Subcutaneous abdominal adipose tissue (tissue), 5 donors: ENCODE measurements at regions not wholly inside any gene's neighbourhood (a gene's known extent, or its start where the extent isn't known, plus 50 kb on each side); places are given as distances from the start of the nearest gene placed in this dataset.
"Not testable (repeated sequence)": the region's sequence is repeated elsewhere in the genome, so short reads cannot be mapped to it uniquely, and the experiment has no call there.

Experiments used
- H3K27ac ChIP-seq: one replicate; pipeline ENCODE4 v1.7.0; 2013; ENCODE audit warnings: low read depth, mild to moderate bottlenecking, inconsistent platforms, low read length, moderate library complexity
- H3K27me3 ChIP-seq, 5 donors: one replicate each; pipeline ENCODE4 v1.7.0; 2013; ENCODE audit warnings: low read length in 5 of 5, inconsistent platforms in 1 of 5; ENCODE audit not compliant: control insufficient read depth in 5 of 5, insufficient read depth in 4 of 5
- H3K36me3 ChIP-seq, 5 donors: one replicate each; pipeline ENCODE4 v1.7.0; 2013; ENCODE audit warnings: low read length in 5 of 5; ENCODE audit not compliant: control insufficient read depth in 5 of 5, insufficient read depth in 5 of 5
- H3K4me1 ChIP-seq, 5 donors: one replicate each; pipeline ENCODE4 v1.7.0; 2013; ENCODE audit warnings: low read length in 5 of 5, mild to moderate bottlenecking in 3 of 5, moderate library complexity in 1 of 5; ENCODE audit not compliant: control insufficient read depth in 5 of 5, insufficient read depth in 5 of 5
- H3K4me3 ChIP-seq, 5 donors: one replicate each; pipeline ENCODE4 v1.7.0; 2013; ENCODE audit warnings: low read length in 5 of 5, low read depth in 1 of 5
- H3K9ac ChIP-seq, 5 donors: one replicate each; pipeline ENCODE4 v1.7.0; 2013; ENCODE audit warnings: low read length in 5 of 5, mild to moderate bottlenecking in 4 of 5, moderate library complexity in 3 of 5
- H3K9me3 ChIP-seq, 5 donors: one replicate each; pipeline ENCODE4 v1.7.0; 2013; ENCODE audit warnings: low read length in 5 of 5; ENCODE audit not compliant: control insufficient read depth in 5 of 5
- donor health status: healthy.
- donor health status: healthy.
- donor health status: healthy.
- donor health status: healthy.
- donor health status: healthy.

- no peaks in the 10 kb centered on the region for H3K9me3 ChIP-seq
- H3K27ac ChIP-seq = no peak overlapping the region
- no peaks in the 10 kb centered on the region for H3K4me1 ChIP-seq
- no peaks in the 10 kb centered on the region for H3K36me3 ChIP-seq
- no peak overlapping the region for H3K4me3 ChIP-seq
- H3K27me3 ChIP-seq = peaks cover 0 to 11% (median 4%) of the 10 kb centered on the region in 5 donors
- no peak overlapping the region for H3K9ac ChIP-seq
Measured at GRCh38 chr10:78443900-78444571, 410.4 kb downstream of the RPS24 start.

- H3K27ac ChIP-seq, H3K36me3 ChIP-seq, H3K9ac ChIP-seq, H3K4me3 ChIP-seq, H3K4me1 ChIP-seq, H3K9me3 ChIP-seq: not testable (repeated sequence)
- peaks cover 0 to 11% (median 4%) of the 10 kb centered on the region in 5 donors for H3K27me3 ChIP-seq
Measured at GRCh38 chr10:78444741-78445140, 411.1 kb downstream of the RPS24 start.

- H3K27ac ChIP-seq = no peak overlapping the region
- no peaks in the 10 kb centered on the region for H3K36me3 ChIP-seq
- H3K27me3 ChIP-seq = peaks cover 0 to 11% (median 4%) of the 10 kb centered on the region in 5 donors
- H3K4me1 ChIP-seq = no peaks in the 10 kb centered on the region
- no peak overlapping the region for H3K9ac ChIP-seq
- H3K4me3 ChIP-seq = no peak overlapping the region
- H3K9me3 ChIP-seq = no peaks in the 10 kb centered on the region
Measured at GRCh38 chr10:78445308-78445707, 411.6 kb downstream of the RPS24 start.

GRCh38 chr10:78448470-78448869 lies 414.8 kb downstream of the RPS24 start:
- Histone ChIP-seq H3K9me3 (no peaks in the 10 kb centered on the region), H3K4me1 (peaks cover 0 to 6% (median 2%) of the 10 kb centered on the region in 5 donors), H3K4me3 (no peak overlapping the region), H3K9ac (no peak overlapping the region), H3K36me3 (no peaks in the 10 kb centered on the region), H3K27me3 (peaks cover 0 to 8% (median 4%) of the 10 kb centered on the region in 5 donors), H3K27ac (no peak overlapping the region)

- no peaks in the 10 kb centered on the region for H3K36me3 ChIP-seq
- H3K4me3 ChIP-seq = no peak overlapping the region
Measured at GRCh38 chr10:78448994-78449418, 415.3 kb downstream of the RPS24 start.

GRCh38 chr10:78449554-78449953 lies 415.9 kb downstream of the RPS24 start:
- H3K9ac ChIP-seq = no peak overlapping the region

More at GRCh38 chr10:78448994-78449418, 415.3 kb downstream of the RPS24 start:
- Histone ChIP-seq H3K9ac (no peak overlapping the region), H3K27ac (no peak overlapping the region), H3K4me1 (peaks cover 0 to 6% (median 2%) of the 10 kb centered on the region in 5 donors), H3K9me3 (no peaks in the 10 kb centered on the region), H3K27me3 (peaks cover 0 to 8% (median 6%) of the 10 kb centered on the region in 5 donors)

GRCh38 chr10:78450239-78450638 lies 416.6 kb downstream of the RPS24 start:
- no peaks in the 10 kb centered on the region for H3K36me3 ChIP-seq
- H3K4me1 ChIP-seq = peaks cover 0 to 6% (median 2%) of the 10 kb centered on the region in 5 donors
- no peaks in the 10 kb centered on the region for H3K9me3 ChIP-seq
- H3K4me3 ChIP-seq = no peak overlapping the region
- H3K9ac ChIP-seq = no peak overlapping the region
- no peak overlapping the region for H3K27ac ChIP-seq
- H3K27me3 ChIP-seq = peaks cover 0 to 8% (median 7%) of the 10 kb centered on the region in 5 donors

More at GRCh38 chr10:78449554-78449953, 415.9 kb downstream of the RPS24 start:
- H3K4me3 ChIP-seq = no peak overlapping the region
- peaks cover 0 to 6% (median 2%) of the 10 kb centered on the region in 5 donors for H3K4me1 ChIP-seq
- no peaks in the 10 kb centered on the region for H3K36me3 ChIP-seq
- no peak overlapping the region for H3K27ac ChIP-seq
- H3K9me3 ChIP-seq = no peaks in the 10 kb centered on the region
- H3K27me3 ChIP-seq = peaks cover 0 to 8% (median 7%) of the 10 kb centered on the region in 5 donors

GRCh38 chr10:78450807-78451485 lies 417.3 kb downstream of the RPS24 start:
- H3K27ac ChIP-seq = no peak overlapping the region
- H3K9me3 ChIP-seq = no peaks in the 10 kb centered on the region
- H3K9ac ChIP-seq = no peak overlapping the region
- H3K4me3 ChIP-seq = no peak overlapping the region
- no peaks in the 10 kb centered on the region for H3K36me3 ChIP-seq
- peaks cover 0 to 6% (median 2%) of the 10 kb centered on the region in 5 donors for H3K4me1 ChIP-seq
- peaks cover 0 to 7% (median 5%) of the 10 kb centered on the region in 5 donors for H3K27me3 ChIP-seq

GRCh38 chr10:78451592-78451991 lies 417.9 kb downstream of the RPS24 start:
- no peak overlapping the region for H3K9ac ChIP-seq
- H3K4me1 ChIP-seq = peaks cover 0 to 6% (median 2%) of the 10 kb centered on the region in 5 donors

GRCh38 chr10:78454123-78454645 lies 420.5 kb downstream of the RPS24 start:
- no peaks in the 10 kb centered on the region for H3K36me3 ChIP-seq

More at GRCh38 chr10:78451592-78451991, 417.9 kb downstream of the RPS24 start:
- Histone ChIP-seq H3K9me3 (no peaks in the 10 kb centered on the region), H3K4me3 (no peak overlapping the region), H3K36me3 (no peaks in the 10 kb centered on the region), H3K27ac (no peak overlapping the region), H3K27me3 (peaks cover 0 to 7% (median under 1%) of the 10 kb centered on the region in 5 donors)

More at GRCh38 chr10:78454123-78454645, 420.5 kb downstream of the RPS24 start:
- Histone ChIP-seq H3K4me1 (peaks cover 0 to 6% (median 6%) of the 10 kb centered on the region in 5 donors), H3K9me3 (no peaks in the 10 kb centered on the region), H3K27ac (no peak overlapping the region), H3K9ac (no peak overlapping the region), H3K27me3 (peaks cover 0 to 5% (median 2%) of the 10 kb centered on the region in 5 donors), H3K4me3 (no peak overlapping the region)
